HG03175 (cell line): ENCODE measurements at regions not wholly inside any gene's neighbourhood (a gene's known extent, or its start where the extent isn't known, plus 50 kb on each side); places are given as distances from the start of the nearest gene placed in this dataset.

Experiments used
- ATAC-seq: cut with Tn5 transposase; IDR thresholded peaks from one replicate; pipeline ENCODE4 v1.9.1; 2021; ENCODE audit warnings: mild to moderate bottlenecking, moderate library complexity; ENCODE audit not compliant: unreplicated experiment

GRCh38 chr4:185862340-185862739 is 50.3 kb upstream of the SORBS2 start:
- no peak for ATAC-seq

GRCh38 chr4:185863946-185864345 is 52.0 kb upstream of the SORBS2 start:
- ATAC-seq = no peak

GRCh38 chr4:185865901-185866328 is 53.9 kb upstream of the SORBS2 start:
- no peak for ATAC-seq

DNA sequence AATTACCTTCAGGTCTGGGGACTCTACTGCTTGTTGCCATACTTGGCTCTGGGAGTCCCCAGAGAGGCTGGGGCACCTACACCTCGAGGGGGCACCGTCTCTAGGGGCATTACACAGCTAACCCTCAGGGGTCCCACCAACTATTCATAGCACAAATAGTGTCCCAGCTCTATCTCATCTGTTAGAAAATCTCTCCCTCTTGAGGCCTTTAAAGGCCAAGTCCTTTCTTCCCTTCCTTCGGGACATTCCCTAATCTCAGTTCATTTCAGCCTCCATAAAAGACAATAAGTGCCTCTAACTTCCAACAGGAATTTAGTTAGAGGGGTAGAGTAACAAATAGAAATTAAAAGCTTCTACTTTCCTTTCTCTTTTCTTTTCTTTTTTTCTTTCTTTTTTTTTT is 55.8 kb upstream of the SORBS2 start:
- no peak for ATAC-seq

GRCh38 chr4:185868983-185869382 is 57.0 kb upstream of the SORBS2 start:
- no peak for ATAC-seq

DNA sequence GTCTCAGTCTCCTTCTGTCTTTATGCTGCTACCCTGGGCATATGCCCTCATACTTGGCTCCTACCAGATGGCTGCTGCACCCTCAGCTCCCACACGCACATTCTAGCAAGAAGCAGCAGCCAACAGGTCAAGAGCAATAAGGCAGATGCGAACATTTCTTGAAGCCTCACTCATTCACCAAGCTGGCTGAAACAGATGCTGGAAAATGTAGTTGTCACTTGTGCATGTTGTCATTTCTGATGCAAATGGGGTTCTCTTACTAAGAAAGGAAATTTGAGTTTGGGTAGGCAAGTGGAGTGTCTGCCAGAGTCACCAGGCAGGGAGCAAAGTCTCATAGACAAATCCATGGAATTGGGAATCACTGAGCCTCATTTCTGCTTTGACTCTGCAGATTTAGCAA is 57.4 kb upstream of the SORBS2 start:
- ATAC-seq = no peak

GRCh38 chr4:185870366-185870765 is 58.4 kb upstream of the SORBS2 start:
- ATAC-seq = no peak

GRCh38 chr4:185872747-185873380 is 60.9 kb upstream of the SORBS2 start:
- ATAC-seq = no peak

DNA sequence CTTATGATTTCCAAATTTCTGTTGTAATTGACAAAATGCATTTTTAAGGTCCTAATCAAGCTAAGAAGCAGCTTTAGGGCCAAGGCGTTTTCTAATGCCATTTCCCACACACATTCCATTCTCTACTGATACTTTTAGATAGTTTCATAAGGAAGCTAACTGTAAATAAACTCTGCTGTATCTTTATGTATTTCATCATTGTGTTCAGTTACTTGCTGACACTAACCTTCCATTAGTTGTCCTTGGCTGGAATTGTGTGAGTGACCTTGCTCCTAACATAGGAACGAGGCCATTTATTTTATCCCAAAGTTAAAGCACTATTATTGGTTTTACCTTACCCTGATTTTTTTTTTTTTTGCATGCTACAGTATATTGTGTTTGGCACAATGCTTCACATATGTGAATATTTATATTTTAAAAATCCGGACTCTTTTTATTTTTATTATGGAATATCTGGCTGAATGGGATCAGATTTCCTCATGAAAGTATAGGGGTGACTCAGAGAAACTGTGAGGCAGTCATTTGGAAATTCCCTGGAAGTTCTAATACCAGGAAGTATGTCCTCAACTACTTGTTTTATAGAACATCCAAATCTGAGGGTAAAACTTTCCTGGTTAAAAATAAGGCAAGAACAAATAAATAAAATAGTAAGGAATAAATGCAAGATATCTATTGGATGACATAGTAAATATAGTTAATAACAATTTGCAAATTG is 62.7 kb upstream of the SORBS2 start:
- ATAC-seq = no peak

DNA sequence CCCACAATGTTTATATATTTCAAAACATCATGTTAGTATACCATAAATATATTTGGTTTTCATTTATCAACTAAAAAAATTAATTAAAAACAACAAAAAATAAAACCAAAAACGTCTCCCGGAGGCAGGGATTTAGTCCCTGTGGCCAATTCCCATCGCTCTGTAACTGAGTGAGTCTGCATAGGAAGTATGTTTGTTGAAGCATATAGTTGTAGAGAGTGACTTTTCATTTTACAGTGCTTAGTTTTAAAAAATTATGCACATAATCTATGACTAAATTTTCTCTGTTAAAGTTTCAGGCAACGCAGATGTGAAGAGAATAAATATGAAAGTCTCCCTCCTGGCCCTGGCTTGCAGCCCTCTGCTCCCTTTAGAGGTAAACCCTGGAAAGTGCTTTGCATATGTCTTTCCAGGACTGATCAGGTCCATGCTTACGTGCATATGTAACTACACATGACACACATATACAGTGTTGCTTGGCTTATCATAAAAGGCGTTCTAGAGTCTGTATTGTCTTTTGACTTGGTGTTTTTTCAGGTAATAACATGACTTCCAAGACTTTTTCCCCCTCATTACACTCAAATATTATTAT is 63.4 kb upstream of the SORBS2 start:
- no peak for ATAC-seq

DNA sequence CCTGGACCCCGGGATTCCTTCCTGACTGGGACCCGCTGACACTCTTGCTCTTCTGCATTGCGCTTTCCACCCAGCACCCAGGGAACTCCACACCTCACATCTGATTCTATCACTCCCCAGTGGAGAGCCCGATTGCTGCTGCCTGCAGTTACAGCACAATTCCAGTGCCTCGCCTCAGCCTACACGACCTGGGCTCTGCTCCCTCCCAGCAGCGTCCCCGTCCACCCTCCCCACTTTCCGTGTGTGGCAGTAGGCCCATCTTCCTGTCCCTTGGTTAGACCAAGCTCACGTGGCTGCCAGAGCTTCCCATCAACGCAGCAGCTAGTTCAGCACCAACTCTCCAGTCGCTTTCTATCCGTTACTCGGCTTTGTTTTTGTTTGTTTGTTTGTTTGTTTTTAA is 66.6 kb upstream of the SORBS2 start:
- no peak for ATAC-seq

- ATAC-seq = no peak
Observed at GRCh38 chr4:185879666-185880312, 67.8 kb upstream of the SORBS2 start.

- no peak for ATAC-seq
Observed at GRCh38 chr4:185880571-185880970, 68.6 kb upstream of the SORBS2 start.

DNA sequence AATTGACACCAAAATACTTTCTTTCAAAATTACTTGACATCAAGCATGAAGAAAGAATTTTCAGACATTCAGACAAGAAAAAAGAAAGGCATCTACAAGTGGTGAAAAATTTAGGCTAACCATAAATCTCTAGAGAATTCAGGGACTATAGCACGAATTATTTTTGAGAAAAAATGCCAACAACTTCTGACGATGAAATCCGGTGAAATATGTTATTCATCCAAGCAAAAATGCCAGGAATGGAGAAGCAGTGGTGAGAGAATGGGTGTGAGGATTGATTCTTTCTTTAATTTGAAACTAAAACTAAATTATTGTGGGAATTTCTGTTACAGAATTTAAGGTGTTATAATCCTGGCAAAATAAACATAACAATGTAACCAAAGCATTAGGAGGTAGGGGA is 69.4 kb upstream of the SORBS2 start:
- ATAC-seq = no peak

- no peak for ATAC-seq
Observed at GRCh38 chr4:185883591-185883990, 71.6 kb upstream of the SORBS2 start.

GRCh38 chr4:185885075-185885474 is 73.1 kb upstream of the SORBS2 start:
- ATAC-seq = no peak

DNA sequence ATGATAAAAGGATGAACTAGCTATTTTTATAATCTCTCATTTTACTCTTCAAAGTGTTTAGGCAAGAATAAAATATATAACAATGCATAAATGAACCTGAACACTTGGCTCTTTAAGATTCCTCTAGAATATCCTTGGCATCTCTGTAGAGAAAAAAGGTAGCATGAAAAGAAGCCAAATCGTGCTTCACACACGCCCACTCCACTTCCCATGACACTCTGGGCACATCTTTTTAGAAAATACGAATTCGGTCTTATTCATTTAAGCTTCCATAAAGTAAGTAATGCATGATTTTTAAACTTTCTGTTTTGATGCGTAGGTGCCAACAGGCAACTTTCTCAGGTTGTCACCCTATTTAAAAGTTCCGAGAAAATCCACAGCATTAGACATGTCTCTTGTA is 73.6 kb upstream of the SORBS2 start:
- ATAC-seq = no peak

- ATAC-seq = no peak
Observed at GRCh38 chr4:185886832-185887524, 75.0 kb upstream of the SORBS2 start.

GRCh38 chr4:185888676-185889075 is 76.7 kb upstream of the SORBS2 start:
- ATAC-seq = no peak

DNA sequence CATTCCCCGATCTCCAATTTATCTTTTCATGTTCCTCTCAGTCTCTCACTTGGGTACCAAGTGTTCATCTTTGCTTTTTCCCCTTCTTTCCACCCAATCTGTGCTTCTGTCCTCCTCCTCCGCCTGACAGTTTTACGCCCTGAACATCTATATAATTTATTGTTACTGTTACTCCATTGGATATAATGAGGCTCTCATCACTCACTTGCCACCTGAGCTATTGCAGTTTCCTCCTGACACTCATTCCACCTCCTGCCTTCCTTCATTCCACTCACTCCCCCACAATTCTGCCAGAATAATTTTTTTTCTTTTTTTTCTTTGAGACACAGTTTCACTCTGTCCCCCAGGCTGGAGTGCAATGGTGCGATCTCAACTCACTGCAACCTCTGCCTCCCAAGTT is 77.6 kb upstream of the SORBS2 start:
- ATAC-seq = no peak

DNA sequence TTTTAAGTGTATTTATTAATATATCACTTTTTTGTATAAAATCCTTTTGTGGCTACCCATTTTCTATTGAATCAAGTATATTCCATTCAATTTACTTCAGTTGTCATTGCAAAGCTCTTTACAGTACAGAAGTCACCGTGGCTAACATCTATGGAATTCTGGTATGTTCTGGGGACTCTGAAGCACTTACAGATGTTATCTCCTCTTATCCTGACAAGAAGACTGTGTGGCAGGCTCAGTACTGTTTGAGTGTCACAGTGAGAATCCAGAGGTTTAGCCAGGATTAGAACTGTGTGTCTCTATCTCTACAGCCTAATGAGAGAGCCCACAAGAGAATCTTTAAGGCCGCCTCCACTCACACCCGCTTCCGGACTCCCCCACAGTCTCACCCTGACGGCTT is 78.2 kb upstream of the SORBS2 start:
- no peak for ATAC-seq
